H1 (cell line): ENCODE measurements at regions not wholly inside any gene's neighbourhood (a gene's known extent, or its start where the extent isn't known, plus 50 kb on each side); places are given as distances from the start of the nearest gene placed in this dataset.

ENCODE experiments used
- BRCA1 ChIP-seq: IDR thresholded peaks from 2 replicates; pipeline ENCODE4 v1.6.1; 2012; ENCODE audit warnings: low read depth, low read length, improper control_type of control experiment
- USF2 ChIP-seq: IDR thresholded peaks from 2 replicates; pipeline ENCODE4 v1.6.1; 2011; ENCODE audit warnings: low read length, improper control_type of control experiment

- TF ChIP-seq USF2 (no peak), BRCA1 (no peak)
Measured at GRCh38 chr6:141199074-141199473, 933.7 kb upstream of the GJE1 start (continued).
